Gastrocnemius medialis (tissue), 4 donors: ENCODE measurements at regions not wholly inside any gene's neighbourhood (a gene's known extent, or its start where the extent isn't known, plus 50 kb on each side); places are given as distances from the start of the nearest gene placed in this dataset.
"Not testable (repeated sequence)": the region's sequence is repeated elsewhere in the genome, so short reads cannot be mapped to it uniquely, and the experiment has no call there.

Experiments used
- ATAC-seq, 2 donors: fragments of 150-250 bp; one replicate each; pipeline ENCODE4 v1.9.1; 2016
- DNase-seq, 2 donors: peaks; one replicate each; pipeline ENCODE4 v3.0.0-alpha.2; 2019
- H3K27ac ChIP-seq, 4 donors: fragments of 200-600 bp; sonication (generic); 1 replicate in 1 of 4; 2 replicates in 3 of 4; pipeline ENCODE4 v1.5.1; 2016 to 2018; ENCODE audit warnings: mild to moderate bottlenecking in 2 of 4, moderate library complexity in 1 of 4
- H3K27me3 ChIP-seq, 3 donors: fragments of 200-600 bp; sonication (generic) in 2 of 3; 1 replicate in 1 of 3; 2 replicates in 2 of 3; pipeline versions ENCODE4 v1.5.1 to v1.6.0; 2016 to 2019; ENCODE audit warnings: mild to moderate bottlenecking in 1 of 3, moderate library complexity in 1 of 3
- H3K36me3 ChIP-seq, 2 donors: fragments of 200-600 bp; sonication (generic) in 1 of 2; one replicate each; pipeline ENCODE4 v1.5.1; 2017 to 2018
- H3K4me1 ChIP-seq, 2 donors: fragments of 200-600 bp; sonication (generic) in 1 of 2; one replicate each; pipeline ENCODE4 v1.5.1; 2016 to 2017; ENCODE audit warnings: mild to moderate bottlenecking in 2 of 2
- H3K4me3 ChIP-seq, 4 donors: fragments of 200-600 bp; sonication (generic) in 3 of 4; 1 replicate in 1 of 4; 2 replicates in 3 of 4; pipeline ENCODE4 v1.5.1; 2016 to 2019; ENCODE audit warnings: mild to moderate bottlenecking in 2 of 4
- H3K9me3 ChIP-seq, 3 donors: fragments of 200-600 bp; sonication (generic) in 2 of 3; 1 replicate in 1 of 3; 2 replicates in 2 of 3; pipeline ENCODE4 v1.5.1; 2016 to 2019
- POLR2A ChIP-seq, 2 donors: fragments of 450-650 bp; IDR thresholded peaks; one replicate each; pipeline ENCODE4 v1.6.1; 2017; ENCODE audit warnings: antibody characterized with exemption in 2 of 2, mild to moderate bottlenecking in 2 of 2, moderate library complexity in 2 of 2
- in situ Hi-C, 4 donors: fragments of 200-750 bp; cut with MboI; loops; one replicate each; pipeline versions ENCODE4 v1.15.0 to v1.8.0; 2017; ENCODE audit warnings: low sequenced_read_pairs in 4 of 4
- intact Hi-C: fragments of 100-400 bp; cut with DNase I; formaldehyde crosslinking; loops from one replicate; pipeline ENCODE4 v1.15.1; 2023; ENCODE audit warnings: low total_unique reads
- TF ChIP-seq, protein P1 (sequence below), 5 experiments: fragments of 450-650 bp in 3 of 5; fragments of 200-600 bp in 2 of 5; sonication (generic) in 2 of 5; IDR thresholded peaks in 4 of 5; conservative IDR thresholded peaks in 1 of 5; 1 replicate in 4 of 5; 2 replicates in 1 of 5; pipeline ENCODE4 v1.5.1; 2016 to 2019; ENCODE audit warnings: antibody characterized with exemption in 5 of 5, mild to moderate bottlenecking in 3 of 5, moderate library complexity in 3 of 5

DNA sequence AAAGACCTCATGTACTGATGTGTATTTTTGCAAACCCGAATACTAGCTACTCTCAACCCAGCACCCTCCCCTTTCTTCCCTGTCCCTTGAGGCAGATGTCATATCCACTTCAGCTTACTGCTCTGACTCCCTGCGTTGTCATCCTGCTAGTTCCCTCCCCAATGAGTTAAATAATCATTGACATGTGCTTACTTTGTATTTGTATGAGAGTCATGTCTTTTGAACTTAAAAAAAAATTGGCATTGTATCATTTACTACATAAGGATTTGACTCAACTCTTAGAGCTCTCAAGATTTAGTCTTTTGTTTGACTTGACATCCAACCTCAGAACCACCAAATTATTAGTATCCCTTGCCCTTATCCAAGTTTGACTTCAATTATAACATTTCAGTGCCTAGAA is 219.7 kb upstream of the TUT7 start:
- Histone ChIP-seq H3K9me3 (no peaks in the 10 kb centered on the region), H3K36me3 (no peaks in the 10 kb centered on the region), H3K27ac (no peak overlapping the region), H3K27me3 (no peaks in the 10 kb centered on the region), H3K4me1 (peaks cover 0 to 3% of the 10 kb centered on the region in 2 donors), H3K4me3 (no peak overlapping the region)
- intact Hi-C loops: no loop called here
- no peak for DNase-seq
- TF ChIP-seq POLR2A (IDR thresholded peaks at IDR 0.05): no peak
- TF ChIP-seq, protein P1, sequence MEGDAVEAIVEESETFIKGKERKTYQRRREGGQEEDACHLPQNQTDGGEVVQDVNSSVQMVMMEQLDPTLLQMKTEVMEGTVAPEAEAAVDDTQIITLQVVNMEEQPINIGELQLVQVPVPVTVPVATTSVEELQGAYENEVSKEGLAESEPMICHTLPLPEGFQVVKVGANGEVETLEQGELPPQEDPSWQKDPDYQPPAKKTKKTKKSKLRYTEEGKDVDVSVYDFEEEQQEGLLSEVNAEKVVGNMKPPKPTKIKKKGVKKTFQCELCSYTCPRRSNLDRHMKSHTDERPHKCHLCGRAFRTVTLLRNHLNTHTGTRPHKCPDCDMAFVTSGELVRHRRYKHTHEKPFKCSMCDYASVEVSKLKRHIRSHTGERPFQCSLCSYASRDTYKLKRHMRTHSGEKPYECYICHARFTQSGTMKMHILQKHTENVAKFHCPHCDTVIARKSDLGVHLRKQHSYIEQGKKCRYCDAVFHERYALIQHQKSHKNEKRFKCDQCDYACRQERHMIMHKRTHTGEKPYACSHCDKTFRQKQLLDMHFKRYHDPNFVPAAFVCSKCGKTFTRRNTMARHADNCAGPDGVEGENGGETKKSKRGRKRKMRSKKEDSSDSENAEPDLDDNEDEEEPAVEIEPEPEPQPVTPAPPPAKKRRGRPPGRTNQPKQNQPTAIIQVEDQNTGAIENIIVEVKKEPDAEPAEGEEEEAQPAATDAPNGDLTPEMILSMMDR (IDR thresholded peaks at IDR 0.05 in 4 of 5, conservative IDR thresholded peaks at IDR 0.05 in 1 of 5): no peak
- in situ Hi-C loops: no loop called here
- ATAC-seq: no peak

DNA sequence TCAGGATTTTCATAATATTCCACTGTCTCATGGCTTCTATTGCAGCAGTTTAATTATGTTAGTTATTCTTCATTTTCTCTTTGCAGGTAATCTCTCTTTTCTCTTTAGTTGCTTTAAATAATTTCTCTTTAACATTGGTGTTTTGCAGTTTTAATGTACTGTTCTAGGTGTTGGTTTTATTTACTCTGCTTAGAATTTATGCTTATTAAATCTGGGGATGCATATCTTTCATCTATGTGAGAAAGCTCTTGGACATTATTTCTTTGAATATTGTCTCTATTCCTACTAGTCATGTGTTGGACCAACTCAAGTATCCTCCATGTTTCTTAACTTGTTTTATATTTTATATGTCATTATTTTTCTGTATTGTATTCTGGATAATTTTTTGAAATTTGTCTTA is 218.7 kb upstream of the TUT7 start:
- Histone ChIP-seq H3K9me3 (no peaks in the 10 kb centered on the region), H3K27ac (no peak overlapping the region), H3K4me3 (no peak overlapping the region), H3K4me1 (peaks cover 0 to 3% of the 10 kb centered on the region in 2 donors), H3K36me3 (no peaks in the 10 kb centered on the region), H3K27me3 (no peaks in the 10 kb centered on the region)
- DNase-seq (no peak), ATAC-seq (no peak)
- no peak for TF ChIP-seq POLR2A (IDR thresholded peaks at IDR 0.05)
- TF ChIP-seq, protein P1 (IDR thresholded peaks at IDR 0.05 in 4 of 5, conservative IDR thresholded peaks at IDR 0.05 in 1 of 5): no peak
- intact Hi-C loops: no loop called here
- in situ Hi-C loops: no loop called here

DNA sequence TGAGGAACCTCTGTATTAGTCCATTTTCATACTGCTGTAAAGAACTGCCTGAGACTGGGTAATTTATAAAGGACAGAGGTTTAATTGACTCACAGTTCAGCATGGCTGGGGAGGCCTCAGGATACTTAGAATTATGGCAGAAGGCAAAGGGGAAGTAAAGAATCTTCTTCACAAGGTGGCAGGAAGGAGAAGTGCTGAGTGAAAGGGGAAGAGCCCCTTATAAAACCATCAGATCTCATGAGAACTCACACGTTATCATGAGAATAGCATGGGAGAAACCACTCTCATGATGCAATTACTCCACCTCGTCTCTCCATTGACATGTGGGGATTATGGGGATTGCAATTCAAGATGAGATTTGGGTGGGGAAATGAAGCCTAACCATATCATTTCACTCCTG is 211.4 kb upstream of the TUT7 start:
- H3K9me3 ChIP-seq, H3K27ac ChIP-seq, DNase-seq, ATAC-seq, H3K4me1 ChIP-seq, H3K27me3 ChIP-seq, H3K4me3 ChIP-seq, intact Hi-C loops, H3K36me3 ChIP-seq, in situ Hi-C loops: not testable (repeated sequence)

DNA sequence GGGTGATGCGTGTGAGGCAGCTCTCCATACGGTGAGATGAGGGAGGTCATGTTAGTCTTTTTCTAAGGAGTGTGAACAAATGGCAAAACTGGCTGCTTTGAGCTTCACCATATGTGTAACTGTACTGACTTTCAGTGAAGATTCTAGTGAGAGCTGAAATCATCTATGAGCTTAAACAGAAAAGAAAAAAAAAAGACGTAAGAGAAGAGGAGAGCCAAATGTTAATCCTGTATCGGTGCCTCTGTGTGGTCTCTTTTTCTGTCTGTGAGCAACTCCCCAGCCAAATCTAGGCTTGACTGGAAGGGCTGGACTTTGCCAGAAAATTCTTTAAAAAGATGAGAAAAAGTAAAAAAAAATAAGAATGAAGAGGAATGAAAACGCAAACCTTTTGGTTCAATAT is 209.7 kb upstream of the TUT7 start:
- Histone ChIP-seq H3K9me3 (no peaks in the 10 kb centered on the region), H3K27ac (no peak overlapping the region), H3K36me3 (no peaks in the 10 kb centered on the region), H3K4me3 (no peak overlapping the region), H3K27me3 (peaks cover 0 to 2% (median 0%) of the 10 kb centered on the region in 3 donors), H3K4me1 (no peaks in the 10 kb centered on the region)
- in situ Hi-C loops: no loop called here
- TF ChIP-seq, protein P1 (IDR thresholded peaks at IDR 0.05 in 4 of 5, conservative IDR thresholded peaks at IDR 0.05 in 1 of 5): no peak
- TF ChIP-seq POLR2A (IDR thresholded peaks at IDR 0.05): no peak
- intact Hi-C loops: no loop called here
- ATAC-seq (no peak), DNase-seq (no peak)

DNA sequence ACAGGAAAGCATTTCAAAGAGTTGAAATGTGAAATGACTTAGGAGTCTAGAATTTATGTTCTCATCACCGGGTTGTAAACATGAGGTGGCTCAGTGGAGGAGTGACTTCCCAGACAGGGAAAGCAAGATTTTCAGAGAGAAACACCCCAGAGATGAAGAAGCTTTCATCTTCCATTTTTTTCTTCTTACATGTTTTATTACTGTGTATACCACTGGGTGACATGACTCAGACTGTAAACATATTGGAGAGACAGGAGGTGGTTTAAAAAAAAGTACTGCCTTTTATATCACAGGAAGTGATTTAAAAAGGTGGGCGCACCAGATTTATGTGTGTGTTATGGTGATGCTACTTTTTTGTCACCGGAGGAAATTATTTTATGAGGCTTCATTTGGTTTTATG is 209.1 kb upstream of the TUT7 start:
- no peaks in the 10 kb centered on the region for H3K9me3 ChIP-seq
- peaks cover 0 to 2% (median 0%) of the 10 kb centered on the region in 3 donors for H3K27me3 ChIP-seq
- intact Hi-C loops (no loop called here), in situ Hi-C loops (no loop called here)
- no peaks in the 10 kb centered on the region for H3K36me3 ChIP-seq
- DNase-seq: no peak
- no peak for ATAC-seq
- no peaks in the 10 kb centered on the region for H3K4me1 ChIP-seq
- no peak overlapping the region for H3K27ac ChIP-seq
- no peak overlapping the region for H3K4me3 ChIP-seq
- TF ChIP-seq POLR2A (IDR thresholded peaks at IDR 0.05): no peak
- TF ChIP-seq, protein P1 (IDR thresholded peaks at IDR 0.05 in 4 of 5, conservative IDR thresholded peaks at IDR 0.05 in 1 of 5): no peak
